H1 (cell line): ENCODE measurements at regions not wholly inside any gene's neighbourhood (a gene's known extent, or its start where the extent isn't known, plus 50 kb on each side); places are given as distances from the start of the nearest gene placed in this dataset.

Experiments
- CTCF ChIA-PET: fragments of 300-600 bp; sonication (Branson Sonifier 250); formaldehyde crosslinking; loops from one replicate; lab custom pipeline; 2021; ENCODE audit not compliant: partially characterized antibody; lab: Charles Lee
- POLR2A ChIA-PET: fragments of 300-600 bp; sonication (Branson Sonifier 250); formaldehyde crosslinking; loops from one replicate; lab custom pipeline; 2021; ENCODE audit warnings: inconsistent platforms; ENCODE audit not compliant: partially characterized antibody; lab: Charles Lee
- DNase-seq, 2 experiments: peaks; one replicate each; pipeline versions ENCODE4 v3.0.0 to v3.0.0-alpha.2; 2010 to 2022; ENCODE audit warnings: low spot score in 2 of 2, low read depth in 1 of 2, mixed read lengths in 1 of 2
- FAIRE-seq: peaks from 2 replicates; lab custom pipeline; 2011; peaks lifted over from hg19 to GRCh38; lab: Jason Lieb, UNC
- H2AFZ ChIP-seq: 2 replicates; pipeline ENCODE4 v1.8.1; 2012; ENCODE audit warnings: low read length, inconsistent platforms
- H2AK5ac ChIP-seq: 2 replicates; pipeline ENCODE4 v1.6.1; 2013; ENCODE audit warnings: low read depth, low read length
- H2BK120ac ChIP-seq: replicated peaks from 2 replicates; pipeline ENCODE3; 2013; ENCODE audit warnings: low read depth, low read length, inconsistent platforms
- H2BK12ac ChIP-seq: 2 replicates; pipeline ENCODE4 v1.6.1; 2013; ENCODE audit warnings: low read depth, low read length
- H2BK15ac ChIP-seq: 2 replicates; pipeline ENCODE4 v1.6.1; 2013; ENCODE audit warnings: low read length
- H2BK20ac ChIP-seq: 2 replicates; pipeline ENCODE4 v1.6.1; 2013; ENCODE audit warnings: low read length
- H2BK5ac ChIP-seq: 2 replicates; pipeline ENCODE4 v1.6.1; 2013; ENCODE audit warnings: low read depth, low read length
- H3K14ac ChIP-seq: 2 replicates; pipeline ENCODE4 v1.6.1; 2013; ENCODE audit warnings: inconsistent platforms; ENCODE audit not compliant: insufficient read length
- H3K18ac ChIP-seq: 2 replicates; pipeline ENCODE4 v1.6.1; 2013; ENCODE audit warnings: low read length; ENCODE audit errors: extremely low read depth
- H3K23ac ChIP-seq: 2 replicates; pipeline ENCODE4 v1.6.1; 2013; ENCODE audit warnings: inconsistent platforms; ENCODE audit not compliant: insufficient read length
- H3K23me2 ChIP-seq: 2 replicates; pipeline ENCODE4 v1.6.1; 2013; ENCODE audit warnings: low read depth, low read length
- H3K27ac ChIP-seq: 2 replicates; pipeline ENCODE4 v1.6.1; 2011; ENCODE audit warnings: low read depth, low read length, inconsistent platforms
- H3K27me3 ChIP-seq, 4 experiments: replicated peaks in 1 of 4; 1 replicate in 1 of 4; 2 replicates in 3 of 4; pipeline versions ENCODE4 v1.6.1 to v1.8.1; 2011 to 2013; ENCODE audit warnings: low read length in 3 of 4, mild to moderate bottlenecking in 3 of 4, inconsistent platforms in 2 of 4, mixed read lengths in 2 of 4, moderate library complexity in 1 of 4; ENCODE audit not compliant: control insufficient read depth in 3 of 4, insufficient read depth in 3 of 4; ENCODE audit errors: extremely low read depth in 1 of 4
- H3K36me3 ChIP-seq, 4 experiments: 2 replicates each; pipeline versions ENCODE4 v1.6.1 to v1.8.1; 2011 to 2013; ENCODE audit warnings: mild to moderate bottlenecking in 4 of 4, low read length in 3 of 4, moderate library complexity in 2 of 4, control low read depth in 1 of 4, inconsistent platforms in 1 of 4; ENCODE audit not compliant: insufficient read depth in 4 of 4, control insufficient read depth in 2 of 4
- H3K4ac ChIP-seq: replicated peaks from 2 replicates; pipeline ENCODE3; 2013; ENCODE audit warnings: low read length, low read depth, mixed read lengths, inconsistent platforms; ENCODE audit not compliant: insufficient read length
- H3K4me1 ChIP-seq, 4 experiments: replicated peaks in 1 of 4; 1 replicate in 1 of 4; 2 replicates in 3 of 4; pipeline versions ENCODE4 v1.6.1 to v1.8.1; 2011 to 2013; ENCODE audit warnings: low read length in 3 of 4, inconsistent platforms in 2 of 4, mixed read lengths in 1 of 4; ENCODE audit not compliant: insufficient read depth in 4 of 4, control insufficient read depth in 3 of 4
- H3K4me2 ChIP-seq, 2 experiments: 2 replicates each; pipeline versions ENCODE4 v1.6.1 to v1.8.1; 2011 to 2013; ENCODE audit warnings: low read depth in 2 of 2, low read length in 2 of 2, control low read depth in 1 of 2, inconsistent platforms in 1 of 2, mild to moderate bottlenecking in 1 of 2; ENCODE audit not compliant: insufficient read depth in 1 of 2
- H3K4me3 ChIP-seq, 4 experiments: fragments of 200-600, 300-600 bp in 1 of 4; sonication (generic), shearing (Covaris generic), sonication (Bioruptor Twin) in 1 of 4; 2 replicates each; pipeline versions ENCODE4 v1.5.1 to v1.8.1; 2011 to 2016; ENCODE audit warnings: low read length in 4 of 4, low read depth in 3 of 4, control low read depth in 2 of 4, inconsistent platforms in 2 of 4, mild to moderate bottlenecking in 2 of 4, mixed read lengths in 1 of 4, moderate library complexity in 1 of 4; ENCODE audit not compliant: insufficient read depth in 2 of 4; ENCODE audit errors: extremely low read depth in 1 of 4
- H3K56ac ChIP-seq: replicated peaks from 2 replicates; pipeline ENCODE3; 2013; ENCODE audit warnings: low read depth, mild to moderate bottlenecking, mixed read lengths, low read length, inconsistent platforms; ENCODE audit not compliant: insufficient read length
- H3K79me1 ChIP-seq: 2 replicates; pipeline ENCODE4 v1.6.1; 2013; ENCODE audit warnings: low read depth, low read length, control low read depth
- H3K79me2 ChIP-seq, 2 experiments: 2 replicates each; pipeline versions ENCODE4 v1.6.1 to v1.8.1; 2012 to 2013; ENCODE audit warnings: low read length in 2 of 2, mild to moderate bottlenecking in 2 of 2, inconsistent platforms in 1 of 2; ENCODE audit not compliant: insufficient read depth in 2 of 2, control insufficient read depth in 1 of 2
- H3K9ac ChIP-seq, 4 experiments: replicated peaks in 1 of 4; 1 replicate in 1 of 4; 2 replicates in 3 of 4; pipeline versions ENCODE4 v1.6.1 to v1.8.1; 2011 to 2013; ENCODE audit warnings: low read depth in 3 of 4, low read length in 3 of 4, control low read depth in 2 of 4, mild to moderate bottlenecking in 2 of 4, moderate library complexity in 2 of 4, inconsistent platforms in 1 of 4; ENCODE audit errors: extremely low read depth in 1 of 4
- H3K9me3 ChIP-seq, 2 experiments: 2 replicates each; pipeline versions ENCODE4 v1.6.1 to v1.8.1; 2012 to 2013; ENCODE audit warnings: mild to moderate bottlenecking in 2 of 2, moderate library complexity in 2 of 2, control low read depth in 1 of 2, inconsistent platforms in 1 of 2, low read depth in 1 of 2, low read length in 1 of 2, mixed read lengths in 1 of 2; ENCODE audit not compliant: insufficient read depth in 2 of 2
- H4K20me1 ChIP-seq, 2 experiments: replicated peaks in 1 of 2; 2 replicates each; pipeline versions ENCODE3 to v1.8.1; 2011 to 2013; ENCODE audit warnings: inconsistent platforms in 2 of 2, low read length in 2 of 2, mild to moderate bottlenecking in 1 of 2; ENCODE audit not compliant: insufficient read depth in 2 of 2, control insufficient read depth in 1 of 2
- H4K5ac ChIP-seq: 2 replicates; pipeline ENCODE4 v1.6.1; 2013; ENCODE audit warnings: low read length, low read depth, mixed read lengths, inconsistent platforms; ENCODE audit not compliant: insufficient read length
- H4K8ac ChIP-seq: 2 replicates; pipeline ENCODE4 v1.8.0; 2013; ENCODE audit warnings: mild to moderate bottlenecking, moderate library complexity, low read length, inconsistent platforms; ENCODE audit not compliant: insufficient read depth; ENCODE audit errors: extremely low read depth
- H4K91ac ChIP-seq: replicated peaks from 2 replicates; pipeline ENCODE3; 2013; ENCODE audit warnings: low read length, mixed read lengths, inconsistent platforms; ENCODE audit not compliant: insufficient read length
- ATF3 ChIP-seq: IDR thresholded peaks from 2 replicates; pipeline ENCODE4 v1.6.1; 2011; ENCODE audit warnings: low read depth, mild to moderate bottlenecking, low read length; ENCODE audit not compliant: insufficient read depth
- BCL11A ChIP-seq, 2 experiments: IDR thresholded peaks; one replicate each; pipeline ENCODE4 v1.6.1; 2011; ENCODE audit warnings: low read depth in 2 of 2, low read length in 2 of 2, mild to moderate bottlenecking in 2 of 2
- BRCA1 ChIP-seq: IDR thresholded peaks from 2 replicates; pipeline ENCODE4 v1.6.1; 2012; ENCODE audit warnings: low read depth, low read length, improper control_type of control experiment
- CHD1 ChIP-seq: IDR thresholded peaks from 2 replicates; pipeline ENCODE4 v1.6.1; 2012; ENCODE audit warnings: low read depth, low read length, improper control_type of control experiment
- CHD2 ChIP-seq: IDR thresholded peaks from 2 replicates; pipeline ENCODE4 v1.6.1; 2012; ENCODE audit warnings: low read length, improper control_type of control experiment
- EZH2 ChIP-seq: fragments of 200-600 bp; sonication (generic); IDR thresholded peaks from 2 replicates; pipeline ENCODE4 v1.7.1; 2012; ENCODE audit warnings: low read depth, mild to moderate bottlenecking, moderate library complexity, low read length, inconsistent platforms; ENCODE audit not compliant: severe bottlenecking
- SIN3A ChIP-seq, 2 experiments: IDR thresholded peaks in 1 of 2; conservative IDR thresholded peaks in 1 of 2; 2 replicates each; pipeline ENCODE4 v1.6.1; 2011 to 2012; ENCODE audit warnings: low read length in 2 of 2, improper control_type of control experiment in 1 of 2, low read depth in 1 of 2, mild to moderate bottlenecking in 1 of 2
- SP2 ChIP-seq: IDR thresholded peaks from 2 replicates; pipeline ENCODE4 v1.6.1; 2012; ENCODE audit warnings: mild to moderate bottlenecking, low read length, inconsistent platforms
- WGBS, 2 experiments: shearing (Covaris generic) in 1 of 2; methylation state at CpG; one replicate each; pipeline versions ENCODE4 v1.1.6 to v1.1.7; 2013 to 2015; ENCODE audit warnings: low lambda C conversion rate in 2 of 2, mixed read lengths in 2 of 2, inconsistent platforms in 1 of 2, low coverage in 1 of 2, missing lambda C conversion rate in 1 of 2; ENCODE audit not compliant: insufficient replicate concordance in 2 of 2, insufficient coverage in 1 of 2, insufficient read length in 1 of 2; ENCODE audit errors: extremely low coverage in 1 of 2, missing lambda C conversion rate in 1 of 2; 5-methylcytosine and 5-hydroxymethylcytosine counted together
- TF ChIP-seq, protein P1 (sequence below): IDR thresholded peaks from 2 replicates; pipeline ENCODE4 v1.6.1; 2012; ENCODE audit warnings: low read length, inconsistent platforms

DNA sequence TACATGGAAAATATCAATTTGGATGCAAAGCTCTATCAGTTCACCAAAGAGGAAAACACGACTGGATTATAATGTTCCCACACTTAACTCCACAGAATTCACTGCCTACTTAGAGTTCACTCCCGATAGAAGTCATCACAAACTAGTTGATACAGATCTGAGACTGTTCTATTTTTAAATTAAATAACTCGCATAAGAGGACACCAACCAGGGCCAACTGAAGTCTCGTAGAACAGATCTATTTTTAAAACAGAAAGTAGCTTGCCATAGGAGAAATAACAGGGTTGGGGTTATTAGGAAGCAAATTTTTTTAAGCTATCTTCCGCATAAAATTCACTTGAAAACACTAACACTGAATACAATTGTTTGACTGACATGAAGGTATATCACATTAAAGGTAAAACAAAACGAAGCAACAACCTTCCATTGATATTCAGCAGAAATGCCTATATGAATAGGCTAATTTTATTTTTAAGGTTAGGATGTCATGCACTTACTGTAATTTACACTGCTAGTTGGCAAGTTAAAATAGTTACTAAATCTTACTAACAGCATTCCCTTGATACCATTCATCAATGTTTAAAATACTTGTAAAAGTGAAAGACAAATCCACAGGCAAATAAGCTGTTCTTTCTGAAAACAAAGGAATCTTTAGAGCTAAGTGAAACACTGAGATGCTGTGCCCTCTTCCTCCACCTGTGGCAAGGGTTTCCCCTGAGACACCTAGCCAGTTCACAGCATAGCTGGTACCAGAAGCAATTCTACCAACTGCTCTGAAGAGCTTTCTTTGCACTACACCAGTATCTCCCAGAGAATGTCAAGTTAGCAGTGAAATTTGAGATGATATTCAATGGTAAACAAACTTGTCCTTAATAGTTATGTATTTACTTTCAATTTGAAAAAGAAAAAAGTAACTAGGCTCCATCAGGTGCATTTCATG lies 186.7 kb upstream of the ANK3 start:
- H3K79me1 ChIP-seq: no peaks in the 10 kb centered on the region
- TF ChIP-seq BCL11A (IDR thresholded peaks at IDR 0.05; ENCODE audit: low read depth in 2 of 2, low read length in 2 of 2): no peak
- TF ChIP-seq, protein P1, sequence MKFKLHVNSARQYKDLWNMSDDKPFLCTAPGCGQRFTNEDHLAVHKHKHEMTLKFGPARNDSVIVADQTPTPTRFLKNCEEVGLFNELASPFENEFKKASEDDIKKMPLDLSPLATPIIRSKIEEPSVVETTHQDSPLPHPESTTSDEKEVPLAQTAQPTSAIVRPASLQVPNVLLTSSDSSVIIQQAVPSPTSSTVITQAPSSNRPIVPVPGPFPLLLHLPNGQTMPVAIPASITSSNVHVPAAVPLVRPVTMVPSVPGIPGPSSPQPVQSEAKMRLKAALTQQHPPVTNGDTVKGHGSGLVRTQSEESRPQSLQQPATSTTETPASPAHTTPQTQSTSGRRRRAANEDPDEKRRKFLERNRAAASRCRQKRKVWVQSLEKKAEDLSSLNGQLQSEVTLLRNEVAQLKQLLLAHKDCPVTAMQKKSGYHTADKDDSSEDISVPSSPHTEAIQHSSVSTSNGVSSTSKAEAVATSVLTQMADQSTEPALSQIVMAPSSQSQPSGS: no peak
- no peak for TF ChIP-seq CHD2
- no peak for TF ChIP-seq BRCA1
- no peak for TF ChIP-seq SIN3A (conservative IDR thresholded peaks at IDR 0.05 in 1 of 2, IDR thresholded peaks at IDR 0.05 in 1 of 2; ENCODE audit: low read depth in 1 of 2, low read length in 2 of 2)
- no peak for TF ChIP-seq CHD1
- TF ChIP-seq EZH2: no peak
- TF ChIP-seq ATF3: no peak
- no peak for TF ChIP-seq SP2

More for the DNA sequence above, 186.7 kb upstream of the ANK3 start:
- CTCF ChIA-PET: interaction anchor here (1.2 kb wide), 1 partner anchor 70 kb away, joined by 4 read pairs; no protein-coding TSS in a partner anchor
- WGBS, 2 experiments: 78% methylated on average over 6 of the region's 6 CpGs; no CpG with 5 or more reads in 1 of the 2 experiments
- H3K79me2 ChIP-seq: no peaks in the 10 kb centered on the region
- no peak overlapping the region for H3K18ac ChIP-seq
- H4K20me1 ChIP-seq: no peaks in the 10 kb centered on the region
- no peak overlapping the region for H3K4me3 ChIP-seq
- H3K36me3 ChIP-seq: no peaks in the 10 kb centered on the region
- no peak overlapping the region for H2BK12ac ChIP-seq
- no peak overlapping the region for H3K14ac ChIP-seq
- no peak for FAIRE-seq
- no peak overlapping the region for H4K5ac ChIP-seq
- H2BK120ac ChIP-seq: no peak overlapping the region
- no peak overlapping the region for H3K56ac ChIP-seq
- POLR2A ChIA-PET: no interaction called here
- no peak overlapping the region for H3K27ac ChIP-seq
- H3K27me3 ChIP-seq: peaks cover 0 to 1% (median 0%) of the 10 kb centered on the region in 4 experiments; a peak in 1 of 7 replicates
- no peaks in the 10 kb centered on the region; a peak in 1 of 4 replicates for H3K9me3 ChIP-seq
- peaks cover 0 to 17% (median 13%) of the 10 kb centered on the region in 4 experiments for H3K4me1 ChIP-seq
- no peak overlapping the region for H3K9ac ChIP-seq
- no peak for DNase-seq
- H4K8ac ChIP-seq: no peak overlapping the region
- no peak overlapping the region for H3K23ac ChIP-seq
- no peak overlapping the region for H3K4ac ChIP-seq
- no peak overlapping the region for H3K4me2 ChIP-seq
- no peaks in the 10 kb centered on the region; the same call in 1 of the 2 replicates for H3K23me2 ChIP-seq
- no peak overlapping the region for H4K91ac ChIP-seq
- no peak overlapping the region for H2BK20ac ChIP-seq
- H2BK5ac ChIP-seq: no peak overlapping the region
- H2BK15ac ChIP-seq: no peak overlapping the region
- H2AK5ac ChIP-seq: no peak overlapping the region
- H2AFZ ChIP-seq: no peak overlapping the region
